SK-N-SH treated with all-trans-retinoic acid at 6 μM for 48 hours (cell line): ENCODE measurements at regions not wholly inside any gene's neighbourhood (a gene's known extent, or its start where the extent isn't known, plus 50 kb on each side); places are given as distances from the start of the nearest gene placed in this dataset.

Experiments
- ATAC-seq: fragments of 200-7000 bp; cut with Tn5 transposase; 3 replicates; pipeline ENCODE4 v1.9.1; 2020; ENCODE audit warnings: mild to moderate bottlenecking, moderate library complexity
- CREB5 ChIP-seq: fragments of 250-450 bp; sonication (Bioruptor Pico); IDR thresholded peaks from 2 replicates; pipeline ENCODE4 v1.5.1; 2020; ENCODE audit warnings: low read depth, mild to moderate bottlenecking, moderate library complexity
- CSDC2 ChIP-seq: fragments of 250-450 bp; sonication (Bioruptor Pico); IDR thresholded peaks from 2 replicates; pipeline ENCODE4 v1.5.0; 2020; ENCODE audit warnings: mild to moderate bottlenecking, moderate library complexity
- CSRNP3 ChIP-seq: fragments of 250-450 bp; sonication (Bioruptor Pico); IDR thresholded peaks from 2 replicates; pipeline ENCODE4 v1.5.1; 2021; ENCODE audit warnings: mild to moderate bottlenecking, moderate library complexity
- GLIS3 ChIP-seq: fragments of 250-450 bp; sonication (Bioruptor Pico); IDR thresholded peaks from 2 replicates; pipeline ENCODE4 v1.5.0; 2020; ENCODE audit warnings: mild to moderate bottlenecking, moderate library complexity
- ISL1 ChIP-seq: fragments of 250-450 bp; sonication (Bioruptor Pico); IDR thresholded peaks from 2 replicates; pipeline ENCODE4 v2.1.2; 2022; ENCODE audit warnings: mild to moderate bottlenecking, moderate library complexity
- OSR1 ChIP-seq: fragments of 250-450 bp; sonication (Bioruptor Pico); IDR thresholded peaks from 2 replicates; pipeline ENCODE4 v1.8.0; 2022; ENCODE audit warnings: moderate library complexity, mild to moderate bottlenecking, inconsistent platforms
- PATZ1 ChIP-seq: fragments of 250-450 bp; sonication (Bioruptor Pico); IDR thresholded peaks from 2 replicates; pipeline ENCODE4 v1.8.0; 2020; ENCODE audit warnings: mild to moderate bottlenecking, moderate library complexity, borderline replicate concordance
- POU6F1 ChIP-seq: fragments of 250-450 bp; sonication (Bioruptor Pico); IDR thresholded peaks from 2 replicates; pipeline ENCODE4 v1.8.0; 2021; ENCODE audit warnings: low read depth, mild to moderate bottlenecking, moderate library complexity, borderline replicate concordance
- RARB ChIP-seq: fragments of 250-450 bp; sonication (Bioruptor Pico); IDR thresholded peaks from 2 replicates; pipeline ENCODE4 v1.8.0; 2021; ENCODE audit warnings: mild to moderate bottlenecking, moderate library complexity
- SNAI2 ChIP-seq: fragments of 250-450 bp; sonication (Bioruptor Pico); IDR thresholded peaks from 2 replicates; pipeline ENCODE4 v1.5.0; 2020; ENCODE audit warnings: mild to moderate bottlenecking, moderate library complexity
- TCF4 ChIP-seq: fragments of 250-450 bp; sonication (Bioruptor Pico); IDR thresholded peaks from 2 replicates; pipeline ENCODE4 v1.8.0; 2021; ENCODE audit warnings: mild to moderate bottlenecking, moderate library complexity, borderline replicate concordance
- TOX ChIP-seq: fragments of 250-450 bp; sonication (Bioruptor Pico); IDR thresholded peaks from 2 replicates; pipeline ENCODE4 v1.8.0; 2021; ENCODE audit warnings: mild to moderate bottlenecking, moderate library complexity, borderline replicate concordance
- TSHZ2 ChIP-seq: fragments of 250-450 bp; sonication (Bioruptor Pico); IDR thresholded peaks from 2 replicates; pipeline ENCODE4 v1.5.0; 2020; ENCODE audit warnings: mild to moderate bottlenecking, moderate library complexity
- ZC3H10 ChIP-seq: fragments of 250-450 bp; sonication (Bioruptor Pico); IDR thresholded peaks from 2 replicates; pipeline ENCODE4 v1.5.1; 2021; ENCODE audit warnings: mild to moderate bottlenecking, moderate library complexity
- ZFP3 ChIP-seq: fragments of 250-450 bp; sonication (Bioruptor Pico); IDR thresholded peaks from 2 replicates; pipeline ENCODE4 v1.5.0; 2020; ENCODE audit warnings: mild to moderate bottlenecking, moderate library complexity
- ZNF565 ChIP-seq: fragments of 450-650 bp; formaldehyde crosslinking; conservative IDR thresholded peaks from 2 replicates; pipeline ENCODE4 v1.5.0; 2020; ENCODE audit warnings: low read depth, mild to moderate bottlenecking, moderate library complexity
- ZNF70 ChIP-seq: fragments of 450-650 bp; formaldehyde crosslinking; IDR thresholded peaks from 2 replicates; pipeline ENCODE4 v1.5.0; 2020; ENCODE audit warnings: mild to moderate bottlenecking, moderate library complexity
- ZNF8 ChIP-seq: fragments of 450-650 bp; formaldehyde crosslinking; IDR thresholded peaks from 2 replicates; pipeline ENCODE4 v1.5.0; 2020; ENCODE audit warnings: mild to moderate bottlenecking, moderate library complexity

- ATAC-seq = no peak
- no peak for TF ChIP-seq CSRNP3 (CRISPR knock-in tag)
- TF ChIP-seq ZNF70 = no peak
- no peak for TF ChIP-seq TOX (CRISPR knock-in tag)
- no peak for TF ChIP-seq CREB5
- TF ChIP-seq POU6F1 (CRISPR knock-in tag) = no peak
- TF ChIP-seq SNAI2 (CRISPR knock-in tag) = no peak
- TF ChIP-seq ISL1 (CRISPR knock-in tag) = no peak
- TF ChIP-seq GLIS3 (CRISPR knock-in tag) = no peak
These were observed 597.6 kb downstream of the NXPH1 start for GRCh38 chr7:9030976-9031375.

- TF ChIP-seq ZNF565 (CRISPR knock-in tag) (no peak), CREB5 (no peak), TCF4 (CRISPR knock-in tag) (no peak), CSDC2 (CRISPR knock-in tag) (no peak), ZNF8 (CRISPR knock-in tag) (no peak), GLIS3 (CRISPR knock-in tag) (no peak), RARB (CRISPR knock-in tag) (no peak), TOX (CRISPR knock-in tag) (no peak), POU6F1 (CRISPR knock-in tag) (no peak), ZNF70 (no peak), ZC3H10 (CRISPR knock-in tag) (no peak), SNAI2 (CRISPR knock-in tag) (no peak), TSHZ2 (CRISPR knock-in tag) (no peak), OSR1 (no peak), CSRNP3 (CRISPR knock-in tag) (no peak), ZFP3 (CRISPR knock-in tag) (no peak), PATZ1 (CRISPR knock-in tag) (no peak)
- ATAC-seq = no peak
These were observed 598.0 kb downstream of the NXPH1 start for GRCh38 chr7:9031386-9031785.
